ENCODE measurements at regions not wholly inside any gene's neighbourhood (a gene's known extent, or its start where the extent isn't known, plus 50 kb on each side); places are given as distances from the start of the nearest gene placed in this dataset.

- TF ChIP-seq CTCF (IDR thresholded peaks at IDR 0.05) = no peak
- no peak for TF ChIP-seq POLR2A (IDR thresholded peaks at IDR 0.05)
Measured at GRCh38 chr6:120157873-120158272, 808.3 kb upstream of the MAN1A1 start.

Measured in lower leg skin (tissue), 3 donors.